ENCODE measurements at regions not wholly inside any gene's neighbourhood (a gene's known extent, or its start where the extent isn't known, plus 50 kb on each side); places are given as distances from the start of the nearest gene placed in this dataset.
"Not testable (repeated sequence)": the region's sequence is repeated elsewhere in the genome, so short reads cannot be mapped to it uniquely, and the experiment has no call there.

DNA sequence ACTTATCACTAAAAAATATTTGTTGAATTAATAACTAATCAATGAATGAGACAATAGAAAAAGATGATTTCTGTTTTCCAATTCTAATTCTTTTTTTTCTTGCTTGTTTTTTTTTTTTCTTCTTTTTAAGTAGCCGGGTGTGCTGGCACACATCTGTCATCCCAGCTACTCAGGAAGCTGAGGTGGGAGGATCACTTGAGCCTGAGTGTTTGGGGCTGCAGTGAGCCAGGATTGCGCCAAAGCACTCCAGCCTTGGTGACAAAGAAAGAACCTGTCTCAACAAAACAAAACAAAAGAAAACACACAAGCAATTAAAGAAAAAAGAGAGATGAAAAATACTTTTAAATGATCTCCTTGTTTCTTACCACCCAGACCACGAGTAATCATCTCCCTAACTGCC lies 1109.3 kb downstream of the REEP3 start:
- DNase-seq: no peak

DNA sequence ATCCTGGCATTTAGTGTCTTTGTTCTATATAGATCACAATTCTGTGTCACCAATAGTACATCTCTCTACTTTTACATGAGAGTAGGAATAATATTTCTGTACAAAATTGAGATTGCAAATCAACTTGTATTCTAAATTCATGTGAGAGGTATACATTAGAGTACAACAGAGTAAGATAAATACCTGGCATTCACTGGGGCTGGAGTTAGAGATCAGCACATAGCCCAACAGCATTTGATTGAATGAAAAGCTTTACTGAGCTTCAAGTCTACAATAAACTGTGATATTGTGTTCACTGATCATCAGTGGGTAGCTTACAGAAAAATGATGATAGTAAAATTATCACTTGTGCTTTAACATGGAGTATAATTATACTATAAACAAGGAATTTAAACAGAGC lies 1114.7 kb downstream of the REEP3 start:
- DNase-seq: no peak

DNA sequence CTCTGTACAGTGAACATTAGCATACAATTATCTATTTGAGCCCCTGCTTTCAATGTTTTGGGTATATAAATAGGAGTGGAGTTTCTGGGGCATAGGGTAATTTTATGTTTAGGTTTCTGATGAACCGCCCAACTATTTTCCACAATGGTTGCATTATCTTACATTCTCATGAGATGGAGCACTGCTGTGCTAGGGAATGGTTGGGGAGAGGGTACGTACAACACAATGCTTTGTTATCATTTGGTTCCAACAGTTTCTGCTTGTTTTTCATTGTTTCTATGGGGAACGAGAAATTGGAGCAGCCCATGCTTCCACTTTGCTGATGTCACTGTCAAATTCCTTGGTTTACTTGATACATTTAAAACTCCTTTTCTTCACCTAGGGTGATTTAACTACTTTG lies 1115.3 kb downstream of the REEP3 start:
- DNase-seq: no peak

DNA sequence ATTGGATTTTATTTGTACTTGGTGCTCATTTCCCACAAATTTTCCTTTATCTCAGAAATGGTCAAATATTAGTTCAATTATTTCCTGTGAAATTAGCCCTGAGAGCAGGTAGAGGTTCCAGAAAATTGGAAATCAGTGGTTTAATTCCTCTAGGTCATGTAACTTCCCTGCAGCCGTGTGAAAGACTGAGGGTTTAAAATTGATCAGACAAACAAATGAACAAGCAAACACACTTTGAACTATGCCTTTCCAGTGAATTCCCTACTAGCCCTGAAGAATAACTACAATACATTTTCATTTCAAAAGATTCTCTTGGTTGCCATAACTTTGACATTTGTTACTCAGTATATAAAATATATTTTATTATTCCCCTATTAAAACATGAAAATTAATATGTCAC lies 1116.7 kb downstream of the REEP3 start:
- DNase-seq: no peak

DNA sequence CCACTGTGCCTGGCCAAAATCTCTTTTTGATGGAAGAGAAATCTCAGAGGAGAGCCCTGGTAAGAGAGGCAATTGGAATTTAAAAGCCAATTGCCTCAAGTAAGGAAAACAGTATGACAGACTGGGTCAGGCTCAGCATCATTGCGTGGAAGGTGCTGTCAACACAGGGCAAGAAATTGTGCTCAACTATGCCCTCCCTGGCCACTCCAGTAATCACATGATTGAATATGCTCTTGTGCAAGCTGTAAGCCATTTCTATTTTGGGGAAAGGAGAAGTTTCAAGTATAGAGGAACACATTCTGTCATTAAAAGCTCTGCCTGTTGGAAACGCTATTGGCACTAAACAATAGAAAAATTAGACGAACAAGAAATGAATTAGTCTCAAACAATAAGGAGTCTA lies 1127.7 kb downstream of the REEP3 start:
- no peak for DNase-seq

GRCh38 chr10:64658528-64658927 lies 1137.3 kb downstream of the REEP3 start:
- DNase-seq: no peak

- DNase-seq: no peak
Measured at GRCh38 chr10:64659311-64659710, 1138.1 kb downstream of the REEP3 start.

GRCh38 chr10:64682043-64682442 lies 1160.8 kb downstream of the REEP3 start:
- DNase-seq: no peak

DNA sequence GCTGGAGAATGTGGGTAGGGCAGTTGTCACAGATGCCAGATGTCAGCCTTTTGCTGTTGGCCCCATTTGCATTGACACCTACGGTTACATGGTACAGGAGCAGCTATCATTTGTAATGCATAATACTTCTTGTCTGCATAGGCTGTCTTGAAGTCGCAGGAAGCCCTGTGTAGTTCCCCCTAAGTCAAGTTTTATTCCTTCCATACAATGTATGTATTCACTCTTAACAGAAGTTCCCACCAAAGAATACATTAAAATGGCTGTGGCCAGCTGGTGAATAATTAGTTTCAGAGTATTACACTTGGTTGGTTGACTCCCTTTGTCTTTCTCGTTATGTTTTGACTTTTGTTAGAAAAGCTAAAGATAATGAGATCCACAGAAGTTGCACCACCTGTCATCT lies 1169.0 kb downstream of the REEP3 start:
- DNase-seq: no peak

- no peak for DNase-seq
Measured at GRCh38 chr10:64699244-64699643, 1178.0 kb downstream of the REEP3 start.

DNA sequence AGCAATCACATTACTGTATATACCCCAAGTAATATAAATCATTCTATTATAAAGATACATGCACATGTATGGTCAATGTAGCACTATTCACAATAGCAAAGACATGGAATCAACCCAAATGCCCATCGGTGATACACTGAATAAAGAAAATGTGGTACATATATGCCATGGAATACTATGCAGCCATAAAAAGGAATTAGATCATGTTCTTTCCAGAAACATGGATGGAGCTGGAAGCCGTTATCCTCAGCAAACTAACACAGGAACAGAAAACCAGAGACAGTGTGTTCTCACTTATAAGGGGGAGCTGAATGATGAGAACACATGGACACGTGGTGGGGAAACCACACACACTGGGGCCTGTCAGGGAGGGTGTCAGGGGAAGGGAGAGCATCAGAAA lies 1180.9 kb downstream of the REEP3 start:
- not testable (repeated sequence) for DNase-seq

DNA sequence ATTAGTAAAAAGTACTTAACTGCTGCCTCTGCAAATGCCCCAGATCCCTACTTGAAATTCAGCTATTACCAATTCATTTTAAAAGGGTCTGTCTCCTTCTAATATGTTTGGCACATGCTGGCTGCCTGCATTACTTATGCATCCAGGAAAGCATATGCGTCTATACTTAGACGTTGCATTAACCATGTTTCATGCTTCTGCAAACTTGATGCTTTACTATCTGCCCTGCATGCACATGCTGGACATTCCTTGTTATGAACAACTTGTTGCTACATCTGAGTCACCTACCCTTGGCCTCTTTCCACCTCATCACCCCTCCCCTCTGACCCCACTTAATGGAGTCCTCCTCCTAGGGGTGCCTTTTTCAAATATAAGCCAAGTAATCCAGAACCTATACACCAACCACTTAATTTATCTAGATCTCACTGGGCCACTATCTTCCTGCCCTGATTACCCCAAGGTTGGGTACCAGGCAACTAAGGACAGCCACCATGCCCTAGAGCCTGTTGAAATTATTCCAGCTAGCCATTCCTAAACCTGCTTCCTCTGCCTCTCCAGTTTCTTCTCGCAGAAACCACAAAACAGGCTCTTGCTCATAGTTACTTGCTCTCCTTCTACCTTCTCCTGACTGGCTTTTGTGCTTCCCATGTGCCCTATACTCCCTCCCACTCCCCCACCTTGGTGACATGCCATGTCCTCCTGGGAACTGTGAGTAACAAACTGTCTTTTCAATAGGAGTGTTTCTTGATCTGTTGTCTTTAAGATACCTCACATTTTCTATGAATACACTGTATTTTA lies 1187.9 kb downstream of the REEP3 start:
- DNase-seq: no peak

DNA sequence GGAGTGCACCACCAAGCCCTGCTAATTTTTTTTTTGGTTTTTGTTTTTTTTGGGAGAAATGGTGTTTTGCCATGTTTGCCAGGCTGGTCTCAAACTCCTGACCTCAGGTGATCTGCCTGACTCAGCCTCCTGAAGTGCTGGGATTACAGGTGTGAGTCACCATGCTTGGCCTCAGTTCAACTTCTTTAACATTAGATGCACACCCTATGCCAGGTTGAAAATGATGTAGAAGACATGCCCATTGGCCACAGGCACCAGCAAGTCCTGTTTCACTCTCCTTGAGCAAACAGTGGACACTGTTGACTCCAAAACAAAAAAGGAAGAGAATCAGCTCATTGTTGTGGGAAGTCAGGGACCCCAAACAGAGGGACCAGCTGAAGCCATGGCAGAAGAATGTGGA lies 1205.3 kb downstream of the REEP3 start:
- no peak for DNase-seq

DNA sequence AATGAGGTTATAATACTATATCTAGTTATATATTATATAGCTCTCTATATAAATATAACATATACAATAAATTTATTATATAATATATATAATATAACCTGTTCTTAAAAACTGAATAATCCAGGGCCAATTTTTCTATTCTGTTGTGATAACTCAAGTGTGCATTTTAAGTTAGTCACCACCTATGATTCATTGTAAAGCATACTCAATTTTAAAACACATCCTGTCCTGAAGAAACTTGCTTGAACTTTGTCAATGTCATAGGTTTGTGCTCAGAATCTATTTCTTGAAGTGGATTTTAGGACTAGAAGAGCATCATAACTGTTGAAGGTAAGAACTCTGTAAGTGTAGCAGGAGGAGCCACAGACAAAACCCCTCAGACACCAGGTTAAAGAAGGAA lies 1209.8 kb downstream of the REEP3 start:
- no peak for DNase-seq

DNA sequence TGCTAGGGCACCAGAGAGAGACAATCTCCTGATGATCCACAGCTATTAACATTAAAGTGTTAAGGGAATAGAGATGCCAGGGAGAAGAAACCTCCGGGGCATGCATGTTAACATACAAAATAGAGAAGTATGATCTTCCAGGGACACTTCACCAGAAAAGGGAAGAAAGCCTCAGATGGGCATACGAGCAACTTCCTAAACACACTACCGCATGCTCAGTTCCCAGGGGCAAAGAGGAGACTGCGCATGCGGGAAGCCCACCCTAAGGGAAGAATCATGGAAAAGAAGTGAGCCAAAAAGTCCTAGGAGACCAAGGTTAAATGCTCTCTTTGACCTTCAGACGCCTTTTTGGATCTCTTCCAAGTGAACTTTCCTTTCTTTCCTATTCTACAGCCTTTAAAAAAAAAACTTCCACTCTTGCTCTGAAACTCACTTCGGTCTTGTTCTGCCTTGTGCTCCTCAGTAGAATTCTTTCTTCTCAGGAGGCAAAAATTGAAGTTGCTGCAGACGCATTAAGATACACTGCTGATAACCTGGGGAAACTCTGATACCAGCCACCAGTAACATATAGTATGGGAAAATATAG lies 1211.3 kb downstream of the REEP3 start:
- no peak for DNase-seq

DNA sequence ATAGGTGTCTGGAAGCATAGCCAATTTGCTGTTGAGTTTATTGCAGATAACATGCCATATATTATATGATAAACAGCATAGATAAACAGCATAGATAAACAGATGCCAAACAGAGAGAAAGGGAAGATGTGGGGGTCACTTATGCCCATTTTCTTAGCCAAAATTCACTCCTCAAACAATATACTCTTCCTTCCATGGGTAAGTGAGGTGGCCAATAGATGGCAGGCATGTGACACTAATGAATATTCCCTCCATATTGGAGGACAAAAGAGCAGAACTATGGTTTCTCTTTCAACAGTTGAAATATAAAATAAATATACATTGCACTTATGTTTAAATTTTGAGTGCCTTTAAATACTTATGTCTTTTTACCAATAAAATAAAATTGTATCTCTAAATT lies 1212.8 kb downstream of the REEP3 start:
- no peak for DNase-seq

GRCh38 chr10:64738462-64738861 lies 1217.3 kb downstream of the REEP3 start:
- no peak for DNase-seq

DNA sequence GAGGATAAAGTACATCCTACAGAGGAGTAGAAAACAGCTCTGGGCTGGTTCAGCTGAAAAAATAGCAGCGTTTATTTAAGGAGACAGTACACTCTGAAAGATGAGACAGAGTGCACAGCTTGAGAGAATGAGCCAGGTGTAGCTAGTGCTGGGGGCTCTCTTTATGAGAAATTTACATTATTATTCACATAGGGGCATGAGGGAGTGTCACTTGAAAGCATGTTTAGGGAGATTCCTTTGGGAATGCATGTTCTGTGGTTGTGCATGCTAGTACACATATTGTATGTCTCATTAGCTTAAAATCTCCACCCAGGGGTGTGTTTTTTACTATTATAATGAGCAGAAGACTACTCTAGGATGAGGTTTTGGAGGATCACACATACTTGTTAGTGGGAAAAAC lies 1224.4 kb downstream of the REEP3 start:
- no peak for DNase-seq

- no peak for DNase-seq
Measured at GRCh38 chr10:64750672-64751071, 1229.5 kb downstream of the REEP3 start.

DNA sequence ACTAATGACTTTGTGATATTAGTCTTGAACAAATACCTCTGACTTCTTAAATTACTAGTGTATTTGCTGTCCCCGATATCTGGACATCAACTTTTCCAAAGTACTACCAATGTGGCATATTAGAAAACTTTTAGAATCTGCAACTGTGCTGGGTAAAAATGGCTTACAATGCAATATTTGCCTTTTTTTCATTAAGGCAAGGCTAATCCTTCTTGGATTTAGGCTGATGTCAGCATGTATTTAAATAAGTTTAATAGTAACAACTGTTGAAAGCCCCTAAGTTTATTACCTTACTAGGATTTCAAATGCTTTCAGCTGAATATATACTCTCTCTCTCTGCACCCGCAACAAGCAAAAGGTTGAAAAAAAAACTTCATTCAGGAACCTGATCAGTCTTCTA lies 1232.3 kb downstream of the REEP3 start:
- DNase-seq: no peak

DNA sequence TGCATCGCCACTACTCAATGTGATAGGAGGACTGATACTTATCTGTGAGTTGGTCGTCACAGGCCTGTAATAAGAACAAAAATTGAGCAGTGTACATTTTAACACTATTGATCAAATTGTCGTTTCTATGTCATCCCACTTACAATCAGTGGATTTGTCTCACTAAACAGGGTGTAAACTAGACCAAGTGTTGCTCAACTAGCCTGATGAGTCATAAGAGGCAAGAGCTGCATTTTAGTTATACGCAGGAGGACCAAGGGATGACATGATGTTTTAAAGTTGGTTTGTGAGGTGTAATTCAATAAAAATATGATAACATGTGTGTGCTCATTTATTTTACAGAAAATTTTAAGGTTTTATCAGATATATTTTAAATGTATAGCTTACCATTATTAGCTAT lies 1239.2 kb downstream of the REEP3 start:
- no peak for DNase-seq

DNA sequence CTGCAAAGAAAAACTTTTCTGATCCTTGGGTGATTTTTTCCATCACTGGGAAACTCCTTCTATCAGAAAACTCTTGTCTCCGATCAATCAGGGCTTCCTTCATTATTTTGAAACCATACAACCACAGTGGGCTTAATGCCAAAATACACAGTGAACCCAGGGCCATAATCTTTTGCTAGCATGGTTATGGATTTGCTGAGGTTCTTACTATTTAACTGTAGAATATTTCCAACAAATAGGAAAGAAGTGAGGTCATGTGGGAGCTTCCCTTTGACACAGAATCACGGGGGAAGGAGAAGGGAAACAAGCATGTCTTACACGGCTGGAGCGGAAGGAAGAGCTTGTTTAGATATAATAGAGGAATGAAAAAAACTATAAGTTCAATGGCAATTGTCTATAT lies 1241.7 kb downstream of the REEP3 start:
- no peak for DNase-seq

DNA sequence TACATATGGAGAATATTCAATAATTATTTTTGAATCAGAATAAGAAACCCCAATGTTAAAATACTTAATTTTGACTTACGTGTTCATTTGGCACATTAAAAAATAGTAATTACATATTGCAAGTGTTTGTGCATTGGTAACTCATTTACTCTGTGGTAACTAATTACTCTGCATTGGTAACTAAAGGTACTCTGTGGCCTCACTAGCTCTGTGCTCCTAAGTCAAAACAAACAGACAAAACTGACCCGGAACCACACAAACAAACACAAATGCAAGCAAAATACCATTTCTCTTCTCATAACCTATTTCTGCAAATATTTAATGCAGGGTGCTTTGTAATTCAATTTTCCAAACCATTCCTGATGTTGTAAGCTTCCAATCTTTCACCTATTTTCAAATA lies 1244.3 kb downstream of the REEP3 start:
- DNase-seq: no peak

DNA sequence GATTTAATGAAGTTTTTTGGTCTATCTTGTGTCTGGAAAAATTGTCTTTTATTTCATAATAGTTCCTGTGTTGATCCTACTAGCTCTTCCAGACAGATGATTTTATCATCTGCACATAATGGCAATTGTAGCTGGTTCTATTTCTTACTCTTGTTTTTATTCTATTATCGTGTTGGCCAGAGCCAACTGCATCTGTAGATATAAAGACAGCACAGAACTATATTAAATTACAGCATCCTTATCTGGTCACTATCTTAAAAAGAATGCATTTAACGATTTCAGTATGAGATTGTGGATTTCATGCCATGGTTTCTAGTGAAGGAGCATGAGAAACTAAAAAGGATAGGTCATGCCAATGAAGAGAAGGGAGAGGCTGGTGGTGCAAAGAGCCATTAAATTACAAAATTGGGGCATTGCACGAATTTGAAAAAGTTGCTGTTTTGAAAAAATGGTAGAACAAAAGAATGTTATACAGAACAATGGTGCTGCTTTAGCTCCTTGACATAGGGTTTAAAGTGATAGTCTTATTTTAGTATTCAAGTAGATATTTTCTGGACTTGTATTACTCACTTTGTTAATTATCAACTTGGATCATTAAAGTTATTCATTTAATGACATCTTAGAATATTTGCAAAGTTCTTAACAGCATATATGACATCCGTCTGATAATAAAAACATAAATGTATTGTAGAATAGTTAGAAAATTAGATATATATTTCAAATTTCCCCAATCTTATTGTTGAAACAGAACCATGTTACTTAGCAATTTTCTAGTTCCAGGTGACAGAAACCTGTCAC lies 1250.3 kb downstream of the REEP3 start:
- DNase-seq: no peak

Data from CD4-positive, alpha-beta T cell treated with Interleukin-21 for 1 hour (primary cell).